HG03432 (cell line): ENCODE measurements at regions not wholly inside any gene's neighbourhood (a gene's known extent, or its start where the extent isn't known, plus 50 kb on each side); places are given as distances from the start of the nearest gene placed in this dataset.

Source experiments
- ATAC-seq: cut with Tn5 transposase; IDR thresholded peaks from one replicate; pipeline ENCODE4 v1.9.1; 2021; ENCODE audit warnings: mild to moderate bottlenecking, moderate library complexity; ENCODE audit not compliant: unreplicated experiment

GRCh38 chr5:74179701-74180100 lies 460.8 kb downstream of the ENC1 start:
- ATAC-seq, result no peak

GRCh38 chr5:74179179-74179578 lies 461.3 kb downstream of the ENC1 start:
- ATAC-seq, result no peak

GRCh38 chr5:74177961-74178360 lies 462.6 kb downstream of the ENC1 start:
- ATAC-seq, result no peak

- no peak for ATAC-seq
Measured at GRCh38 chr5:74174366-74174765, 466.2 kb downstream of the ENC1 start.

GRCh38 chr5:74173665-74174064 lies 466.9 kb downstream of the ENC1 start:
- no peak for ATAC-seq

- no peak for ATAC-seq
Measured at GRCh38 chr5:74173241-74173640, 467.3 kb downstream of the ENC1 start.

GRCh38 chr5:74169701-74170100 lies 470.8 kb downstream of the ENC1 start:
- ATAC-seq, result no peak

DNA sequence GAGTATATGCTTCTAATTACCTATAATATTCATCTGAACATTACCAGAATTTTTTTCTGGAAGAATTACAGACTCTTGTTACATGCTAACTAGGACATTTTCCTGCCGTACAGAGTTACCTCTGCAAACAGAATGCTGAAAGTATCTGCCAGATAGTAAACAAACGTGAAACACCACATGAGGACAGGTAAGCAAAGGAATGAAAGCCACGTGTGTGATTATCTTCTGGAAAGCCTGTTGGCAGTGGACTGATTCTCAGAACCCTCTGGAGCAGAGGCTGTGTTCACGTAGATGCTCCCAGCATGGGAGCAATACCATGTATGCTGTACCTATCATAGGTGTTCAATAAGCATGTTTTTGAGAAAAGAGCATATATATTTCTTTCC lies 472.6 kb downstream of the ENC1 start:
- ATAC-seq, result no peak

- ATAC-seq, result no peak
Measured at GRCh38 chr5:74167206-74167929, 473.2 kb downstream of the ENC1 start.

DNA sequence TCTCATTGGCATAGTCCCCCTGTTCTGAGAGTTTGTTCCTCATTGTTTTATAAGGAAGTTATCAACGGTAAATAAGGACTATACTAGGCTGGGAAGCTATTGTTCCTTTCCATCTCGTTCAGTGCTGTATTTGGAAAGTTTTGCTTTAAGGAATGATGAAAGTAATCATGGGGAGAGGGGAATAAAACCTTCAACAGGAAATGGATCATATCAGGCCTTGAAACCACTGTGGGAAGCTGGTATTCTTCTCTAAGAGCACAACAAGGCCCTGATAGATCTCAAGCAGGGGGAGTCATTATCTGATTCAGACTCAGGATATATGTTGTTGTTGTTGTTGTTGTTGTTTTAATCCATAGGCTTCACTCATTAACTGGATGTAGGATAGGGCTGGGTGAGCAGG lies 474.5 kb downstream of the ENC1 start:
- ATAC-seq, result no peak

GRCh38 chr5:74164725-74165235 lies 475.7 kb downstream of the ENC1 start:
- no peak for ATAC-seq

GRCh38 chr5:74162524-74162923 lies 478.0 kb downstream of the ENC1 start:
- ATAC-seq, result no peak

DNA sequence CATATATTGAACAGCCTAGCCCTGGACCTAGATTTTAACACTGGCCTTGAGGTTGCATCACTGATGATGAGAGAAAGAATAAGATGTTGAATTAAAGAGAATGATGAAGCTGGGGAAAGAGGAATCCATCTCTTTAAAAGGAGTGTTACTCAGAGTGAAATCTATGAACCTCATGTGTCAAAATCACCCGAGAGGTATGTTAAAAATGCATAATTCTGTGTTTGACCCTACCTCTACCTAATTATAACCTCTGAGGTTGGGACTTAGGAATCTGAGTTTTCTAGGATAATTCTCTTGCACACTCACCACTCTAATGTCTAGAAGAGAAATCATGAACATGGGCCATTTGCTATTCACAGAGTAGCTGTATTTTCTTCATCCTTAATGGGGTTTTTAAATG lies 479.4 kb downstream of the ENC1 start:
- ATAC-seq, result no peak

DNA sequence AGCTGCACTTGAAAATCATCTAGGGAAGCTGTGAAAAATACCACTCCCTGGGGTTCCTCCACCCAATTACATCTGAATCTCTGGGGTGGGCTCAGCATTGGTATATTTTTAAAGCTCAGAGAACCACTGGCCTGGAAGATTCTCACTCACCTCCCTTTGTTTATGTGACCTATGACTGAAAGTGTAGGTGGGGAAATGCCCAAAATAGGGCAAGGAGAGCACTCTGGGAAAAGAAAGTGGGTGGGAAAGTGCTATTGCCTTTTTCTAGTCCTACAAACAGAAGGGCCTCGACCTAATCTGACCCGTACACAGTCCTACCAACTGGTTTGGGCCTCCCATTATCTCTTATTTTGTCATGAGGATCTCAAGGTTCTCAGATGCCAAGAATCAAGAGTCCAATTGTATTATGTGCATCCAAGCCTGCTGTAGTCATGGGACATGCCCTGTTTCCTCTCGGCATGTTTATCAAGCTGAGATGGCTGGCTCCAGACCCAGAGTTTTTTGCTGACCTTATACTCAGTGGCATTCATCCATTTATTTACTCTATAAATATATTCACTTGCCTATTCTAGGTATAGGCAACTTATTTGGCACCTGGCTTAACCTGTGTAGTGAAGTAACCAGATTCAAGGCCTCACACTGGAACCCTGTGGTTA lies 483.7 kb downstream of the ENC1 start:
- ATAC-seq, result no peak

DNA sequence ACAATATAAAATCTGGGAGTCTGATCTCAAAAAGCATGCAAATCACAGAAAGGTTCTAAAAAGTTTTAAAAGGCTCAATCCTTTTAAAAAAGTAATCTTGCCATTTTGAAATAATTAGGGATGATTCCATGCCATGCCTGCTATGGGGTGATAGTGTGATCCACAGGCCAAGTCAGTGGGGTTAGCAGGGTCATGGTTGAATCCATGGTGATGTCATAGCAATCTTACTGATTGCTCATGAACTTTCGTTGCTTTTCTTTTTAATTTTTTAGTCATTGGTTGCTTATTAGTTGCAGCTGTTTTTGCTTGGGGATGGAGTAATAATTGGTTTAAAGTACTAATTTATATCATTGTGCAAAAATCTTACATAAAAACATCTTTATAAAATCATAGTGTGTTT lies 485.0 kb downstream of the ENC1 start:
- ATAC-seq, result no peak

DNA sequence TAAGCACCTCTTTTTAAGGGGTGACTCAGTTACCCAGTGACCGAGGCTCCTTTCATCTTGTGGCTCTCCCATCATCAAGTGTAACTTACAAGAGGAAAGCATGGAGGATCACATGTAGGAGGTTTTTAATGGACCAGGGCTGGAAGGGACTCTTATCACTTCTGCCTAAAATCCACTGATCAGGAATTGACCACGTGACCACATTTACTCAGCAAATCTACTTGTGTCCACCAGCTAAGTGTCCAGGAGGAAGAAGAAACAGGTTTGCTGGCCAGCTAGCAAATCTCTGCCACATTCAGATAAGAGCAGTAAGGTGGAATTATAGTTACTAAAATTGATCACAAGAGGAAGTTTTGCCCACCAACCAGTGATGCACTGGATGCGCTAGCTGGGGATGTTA lies 486.0 kb downstream of the ENC1 start:
- no peak for ATAC-seq

DNA sequence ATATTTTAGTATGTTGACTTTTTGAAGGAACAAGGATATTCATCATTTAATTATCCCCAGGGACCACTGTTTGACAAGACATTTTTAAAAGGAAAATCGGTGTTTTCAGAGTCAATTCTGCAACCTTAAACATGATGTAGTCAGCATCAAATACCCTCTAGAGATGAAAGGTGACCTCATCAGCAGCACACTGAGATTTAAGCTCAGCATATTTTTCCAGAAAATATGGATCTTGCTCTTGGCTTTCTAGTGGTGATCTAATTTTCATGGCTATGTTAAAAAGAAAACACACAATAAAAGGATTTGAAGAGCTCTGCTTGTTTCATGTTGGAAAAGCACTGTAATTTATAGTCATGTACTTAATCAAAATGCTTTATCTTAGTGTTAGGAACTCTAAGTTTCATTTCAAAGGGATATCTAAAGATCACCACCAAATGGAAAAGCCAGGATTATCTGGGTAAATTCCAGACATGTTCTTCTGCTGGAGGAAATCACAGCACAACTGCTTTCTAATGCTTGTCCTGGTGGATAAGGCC lies 487.2 kb downstream of the ENC1 start:
- no peak for ATAC-seq

GRCh38 chr5:74152625-74153254 lies 487.8 kb downstream of the ENC1 start:
- no peak for ATAC-seq

GRCh38 chr5:74152136-74152535 lies 488.4 kb downstream of the ENC1 start:
- ATAC-seq, result no peak

DNA sequence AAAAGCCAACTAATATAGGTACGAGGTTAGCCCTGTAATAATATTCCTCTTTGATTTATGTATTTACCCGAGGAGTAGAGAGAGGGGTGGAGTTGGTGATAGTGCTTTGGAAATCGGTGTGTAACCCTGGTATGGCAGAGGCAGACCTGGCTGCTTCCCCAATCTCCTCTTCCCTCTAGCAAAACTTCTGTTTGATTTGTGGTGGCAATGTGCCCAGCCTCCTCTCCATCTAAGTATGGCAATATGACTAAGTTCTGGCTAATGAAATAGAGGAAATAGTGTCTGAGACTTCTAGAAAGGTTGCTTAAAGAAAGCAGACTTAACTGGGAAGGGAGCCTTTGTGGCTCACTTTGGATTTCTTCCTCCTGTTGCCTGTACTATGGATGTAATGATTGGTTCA lies 491.1 kb downstream of the ENC1 start:
- no peak for ATAC-seq

DNA sequence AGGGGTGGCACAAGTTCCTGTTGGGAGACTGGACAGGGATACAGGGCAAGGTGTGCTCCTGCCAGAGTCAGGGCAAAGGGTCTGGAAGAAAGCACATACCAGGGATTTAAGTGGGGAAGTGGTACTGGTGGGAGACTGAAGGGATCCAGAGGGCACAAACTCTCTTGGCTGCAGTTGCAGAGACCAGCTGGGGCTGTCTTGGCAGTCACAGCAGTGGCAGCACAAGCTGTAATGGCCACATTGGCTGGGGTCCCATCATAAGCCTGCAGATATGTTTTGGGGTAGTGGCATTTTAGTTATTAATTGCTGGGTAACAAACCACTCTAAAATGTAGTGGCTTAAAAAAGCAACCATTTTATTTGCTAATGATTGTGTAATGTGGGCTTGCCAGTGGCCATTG lies 492.2 kb downstream of the ENC1 start:
- no peak for ATAC-seq

- ATAC-seq, result no peak
Measured at GRCh38 chr5:74146796-74147195, 493.7 kb downstream of the ENC1 start.
